AG04449 (cell line): ENCODE measurements at regions not wholly inside any gene's neighbourhood (a gene's known extent, or its start where the extent isn't known, plus 50 kb on each side); places are given as distances from the start of the nearest gene placed in this dataset.

Experiments
- CTCF ChIA-PET: fragments of 350-600 bp; formaldehyde crosslinking; extraction: SDS; loops from one replicate; lab custom pipeline; 2021; ENCODE audit warnings: antibody characterized with exemption; lab: Yijun Ruan, JAX
- POLR2A ChIA-PET: fragments of 400-600, 350-600 bp; formaldehyde crosslinking; extraction: SDS; loops from one replicate; lab custom pipeline; 2020; ENCODE audit warnings: antibody characterized with exemption, inconsistent platforms; lab: Yijun Ruan, JAX
- DNase-seq: peaks from one replicate; pipeline ENCODE4 v3.0.0-alpha.2; 2010; ENCODE audit warnings: low read depth, low spot score
- H3K4me3 ChIP-seq: 2 replicates; pipeline ENCODE4 v1.5.1; 2011; ENCODE audit warnings: low read depth, mild to moderate bottlenecking, control low read depth, low read length
- CTCF ChIP-seq: IDR thresholded peaks from one replicate; pipeline ENCODE4 v1.5.1; 2011; ENCODE audit warnings: mild to moderate bottlenecking, moderate library complexity, low read length, control low read depth, inconsistent platforms; ENCODE audit not compliant: insufficient read depth; ENCODE audit errors: missing control alignments

- DNase-seq, result no peak
- ChIA-PET CTCF (no interaction called here), POLR2A (interaction anchor here (0.6 to 1.0 kb wide), 2 partner anchors 19 to 162 kb away, joined by 3 read pairs; partner anchors contain the start of gene TLE4)
- TF ChIP-seq CTCF, result no peak
- H3K4me3 ChIP-seq, result no peak overlapping the region
These were observed 162.5 kb upstream of the TLE4 start for GRCh38 chr9:79409182-79409823.

- TF ChIP-seq CTCF, result no peak
- ChIA-PET POLR2A (no interaction called here), CTCF (interaction anchor here (1.0 kb wide), 1 partner anchor 291 kb away, joined by 3 read pairs; no protein-coding TSS in a partner anchor)
- H3K4me3 ChIP-seq, result no peak overlapping the region
- DNase-seq, result no peak
These were observed 145.9 kb upstream of the TLE4 start for GRCh38 chr9:79425840-79426239.

- no peak for DNase-seq
- POLR2A ChIA-PET, result no interaction called here
- H3K4me3 ChIP-seq, result no peak overlapping the region
- no peak for TF ChIP-seq CTCF
- CTCF ChIA-PET, result no interaction called here
These were observed 143.3 kb upstream of the TLE4 start for GRCh38 chr9:79428422-79428821.

- TF ChIP-seq CTCF, result no peak
- ChIA-PET POLR2A (no interaction called here), CTCF (interaction anchor here (1.3 kb wide), 1 partner anchor 299 kb away, joined by 4 read pairs; no protein-coding TSS in a partner anchor)
- no peak for DNase-seq
- no peak overlapping the region for H3K4me3 ChIP-seq
These were observed 141.1 kb upstream of the TLE4 start for GRCh38 chr9:79430619-79431018.

GRCh38 chr9:79431019-79431679 lies 140.6 kb upstream of the TLE4 start:
- no peak for TF ChIP-seq CTCF
- POLR2A ChIA-PET, result no interaction called here
- DNase-seq, result no peak
- CTCF ChIA-PET, result interaction anchor here (1.0 to 1.3 kb wide), 2 partner anchors 300 to 302 kb away, joined by 3 to 4 read pairs; no protein-coding TSS in a partner anchor
- H3K4me3 ChIP-seq, result no peak overlapping the region

GRCh38 chr9:79432485-79432884 lies 139.3 kb upstream of the TLE4 start:
- TF ChIP-seq CTCF, result no peak
- H3K4me3 ChIP-seq, result no peak overlapping the region
- ChIA-PET POLR2A (no interaction called here), CTCF (no interaction called here)
- no peak for DNase-seq
